ENCODE measurements at regions not wholly inside any gene's neighbourhood (a gene's known extent, or its start where the extent isn't known, plus 50 kb on each side); places are given as distances from the start of the nearest gene placed in this dataset.
A peak's percentile ranks its signal among the peaks of the same experiment; 100 is the strongest.

- no peak overlapping the region for H3K4me3 ChIP-seq (ENCODE audit: low read depth, poor library complexity, severe bottlenecking)
- no peak for TF ChIP-seq POLR2A (IDR thresholded peaks at IDR 0.05)
- TF ChIP-seq CTCF (IDR thresholded peaks at IDR 0.05), result no peak
- WGBS, 2 donors, result 50 to 59% methylated on average over 8 of the region's 8 CpGs
- DNase-seq (ENCODE audit: low spot score in 2 of 2), result no peak
- intact Hi-C loops (cut with DNase I; ENCODE audit: low total_unique reads), result no loop called here
Measured at GRCh38 chr11:109940816-109941215, 152.4 kb upstream of the ZC3H12C start.

- WGBS, 2 donors, result 54 to 60% methylated on average over 6 of the region's 6 CpGs
- no peak for DNase-seq (ENCODE audit: low spot score in 2 of 2)
- TF ChIP-seq CTCF (IDR thresholded peaks at IDR 0.05) (no peak), POLR2A (IDR thresholded peaks at IDR 0.05) (no peak)
- intact Hi-C loops (cut with DNase I; ENCODE audit: low total_unique reads), result no loop called here
- H3K4me3 ChIP-seq (ENCODE audit: low read depth, poor library complexity, severe bottlenecking), result no peak overlapping the region
Measured at GRCh38 chr11:109945626-109946321, 147.4 kb upstream of the ZC3H12C start.

- DNase-seq (ENCODE audit: low spot score in 2 of 2), result peak; percentile 85 to 95
- WGBS, 2 donors, result 13 to 15% methylated on average over 8 of the region's 8 CpGs
- TF ChIP-seq CTCF (IDR thresholded peaks at IDR 0.05) (peak in 2 of 3 donors; percentile 76 to 93), POLR2A (IDR thresholded peaks at IDR 0.05) (no peak)
- intact Hi-C loops (cut with DNase I; ENCODE audit: low total_unique reads), result no loop called here
- H3K4me3 ChIP-seq (ENCODE audit: low read depth, poor library complexity, severe bottlenecking), result no peak overlapping the region
Measured at GRCh38 chr11:109946322-109946846, 146.8 kb upstream of the ZC3H12C start.

- 88 to 94% methylated on average over 2 of the region's 2 CpGs for WGBS, 2 donors
- intact Hi-C loops (cut with DNase I; ENCODE audit: low total_unique reads), result no loop called here
Measured at GRCh38 chr11:109954534-109954933, 138.7 kb upstream of the ZC3H12C start.

GRCh38 chr11:109956124-109956793 is 136.9 kb upstream of the ZC3H12C start:
- intact Hi-C loops (cut with DNase I; ENCODE audit: low total_unique reads), result no loop called here

More at GRCh38 chr11:109954534-109954933, 138.7 kb upstream of the ZC3H12C start:
- DNase-seq (ENCODE audit: low spot score in 2 of 2), result no peak
- H3K4me3 ChIP-seq (ENCODE audit: low read depth, poor library complexity, severe bottlenecking), result no peak overlapping the region
- TF ChIP-seq CTCF (IDR thresholded peaks at IDR 0.05) (no peak), POLR2A (IDR thresholded peaks at IDR 0.05) (no peak)

More at GRCh38 chr11:109956124-109956793, 136.9 kb upstream of the ZC3H12C start:
- DNase-seq (ENCODE audit: low spot score in 2 of 2), result no peak
- 80 to 81% methylated on average over 3 of the region's 3 CpGs for WGBS, 2 donors
- no peak overlapping the region for H3K4me3 ChIP-seq (ENCODE audit: low read depth, poor library complexity, severe bottlenecking)
- TF ChIP-seq CTCF (IDR thresholded peaks at IDR 0.05) (no peak), POLR2A (IDR thresholded peaks at IDR 0.05) (no peak)
